ENCODE measurements at regions not wholly inside any gene's neighbourhood (a gene's known extent, or its start where the extent isn't known, plus 50 kb on each side); places are given as distances from the start of the nearest gene placed in this dataset.

DNA sequence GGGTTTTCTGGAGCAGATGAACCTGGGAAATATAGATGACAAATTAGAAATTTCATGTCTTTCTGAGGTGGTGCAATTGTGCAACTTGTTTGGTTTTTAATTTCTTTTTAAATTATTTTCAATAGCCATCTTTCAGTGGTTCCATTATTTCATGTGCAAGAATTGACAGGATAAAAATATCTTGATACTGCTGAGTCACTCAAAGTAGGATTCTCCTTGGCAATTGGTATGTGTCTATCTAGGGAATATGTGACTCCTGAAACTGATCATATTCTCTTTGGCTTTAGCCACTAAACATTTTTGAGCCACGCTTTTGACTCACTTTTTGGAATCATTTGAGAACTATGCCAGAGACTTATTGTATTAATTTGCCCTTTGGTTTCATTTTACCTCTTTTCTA lies 331.5 kb downstream of the KCNA4 start:
- ATAC-seq (ENCODE audit: low FRiP score), result no peak
- TF ChIP-seq, protein P1, sequence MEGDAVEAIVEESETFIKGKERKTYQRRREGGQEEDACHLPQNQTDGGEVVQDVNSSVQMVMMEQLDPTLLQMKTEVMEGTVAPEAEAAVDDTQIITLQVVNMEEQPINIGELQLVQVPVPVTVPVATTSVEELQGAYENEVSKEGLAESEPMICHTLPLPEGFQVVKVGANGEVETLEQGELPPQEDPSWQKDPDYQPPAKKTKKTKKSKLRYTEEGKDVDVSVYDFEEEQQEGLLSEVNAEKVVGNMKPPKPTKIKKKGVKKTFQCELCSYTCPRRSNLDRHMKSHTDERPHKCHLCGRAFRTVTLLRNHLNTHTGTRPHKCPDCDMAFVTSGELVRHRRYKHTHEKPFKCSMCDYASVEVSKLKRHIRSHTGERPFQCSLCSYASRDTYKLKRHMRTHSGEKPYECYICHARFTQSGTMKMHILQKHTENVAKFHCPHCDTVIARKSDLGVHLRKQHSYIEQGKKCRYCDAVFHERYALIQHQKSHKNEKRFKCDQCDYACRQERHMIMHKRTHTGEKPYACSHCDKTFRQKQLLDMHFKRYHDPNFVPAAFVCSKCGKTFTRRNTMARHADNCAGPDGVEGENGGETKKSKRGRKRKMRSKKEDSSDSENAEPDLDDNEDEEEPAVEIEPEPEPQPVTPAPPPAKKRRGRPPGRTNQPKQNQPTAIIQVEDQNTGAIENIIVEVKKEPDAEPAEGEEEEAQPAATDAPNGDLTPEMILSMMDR (IDR thresholded peaks at IDR 0.05), result no peak
- DNase-seq (ENCODE audit: low spot score), result no peak

DNA sequence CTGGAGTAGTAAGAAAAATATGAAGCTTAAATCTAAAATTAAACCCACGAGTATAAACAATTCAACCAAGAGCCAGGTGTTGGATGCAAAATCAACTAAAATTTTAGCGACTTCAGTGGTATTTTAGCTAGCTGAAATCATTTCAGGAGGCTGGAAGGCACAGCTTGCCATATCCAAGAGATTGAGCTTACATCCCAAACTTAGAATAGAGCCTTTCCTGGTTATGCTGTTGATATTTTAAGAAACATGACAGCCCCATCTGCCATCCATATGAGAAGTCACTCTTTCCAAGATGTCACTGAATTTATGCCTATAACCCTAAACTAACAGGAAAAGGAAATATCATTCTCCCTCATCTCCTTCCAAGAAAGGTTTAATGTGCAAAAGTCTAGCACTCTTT lies 334.0 kb downstream of the KCNA4 start:
- TF ChIP-seq, protein P1 (IDR thresholded peaks at IDR 0.05), result no peak
- no peak for DNase-seq (ENCODE audit: low spot score)
- no peak for ATAC-seq (ENCODE audit: low FRiP score)

DNA sequence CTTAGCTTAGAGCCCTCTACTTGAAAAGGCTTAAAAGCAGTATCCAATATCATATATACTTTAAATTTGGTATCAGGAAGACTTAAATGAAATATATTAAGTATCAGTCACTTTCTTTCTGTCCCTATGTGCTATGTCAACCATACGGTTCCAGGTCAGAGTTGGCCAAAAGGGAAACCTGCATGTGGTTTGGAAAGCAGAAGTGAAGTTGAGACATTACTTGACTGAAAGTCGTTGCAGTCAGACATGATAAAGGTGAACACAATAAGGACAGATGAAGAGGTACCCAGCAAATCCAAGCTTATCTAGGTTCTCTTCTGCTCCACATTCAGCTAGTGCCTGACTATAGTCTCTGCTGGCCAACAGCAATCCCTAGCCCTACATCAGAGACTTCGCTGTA lies 336.8 kb downstream of the KCNA4 start:
- no peak for DNase-seq (ENCODE audit: low spot score)
- no peak for ATAC-seq (ENCODE audit: low FRiP score)
- TF ChIP-seq, protein P1 (IDR thresholded peaks at IDR 0.05), result no peak

GRCh38 chr11:29676993-29677392 lies 339.8 kb downstream of the KCNA4 start:
- DNase-seq (ENCODE audit: low spot score) (no peak), ATAC-seq (ENCODE audit: low FRiP score) (no peak)
- TF ChIP-seq, protein P1 (IDR thresholded peaks at IDR 0.05), result no peak

GRCh38 chr11:29669310-29669709 lies 347.5 kb downstream of the KCNA4 start:
- DNase-seq (ENCODE audit: low spot score) (no peak), ATAC-seq (ENCODE audit: low FRiP score) (no peak)
- TF ChIP-seq, protein P1 (IDR thresholded peaks at IDR 0.05), result no peak

GRCh38 chr11:29657709-29658108 lies 359.1 kb downstream of the KCNA4 start:
- TF ChIP-seq, protein P1 (IDR thresholded peaks at IDR 0.05), result no peak
- no peak for ATAC-seq (ENCODE audit: low FRiP score)
- DNase-seq (ENCODE audit: low spot score), result no peak

DNA sequence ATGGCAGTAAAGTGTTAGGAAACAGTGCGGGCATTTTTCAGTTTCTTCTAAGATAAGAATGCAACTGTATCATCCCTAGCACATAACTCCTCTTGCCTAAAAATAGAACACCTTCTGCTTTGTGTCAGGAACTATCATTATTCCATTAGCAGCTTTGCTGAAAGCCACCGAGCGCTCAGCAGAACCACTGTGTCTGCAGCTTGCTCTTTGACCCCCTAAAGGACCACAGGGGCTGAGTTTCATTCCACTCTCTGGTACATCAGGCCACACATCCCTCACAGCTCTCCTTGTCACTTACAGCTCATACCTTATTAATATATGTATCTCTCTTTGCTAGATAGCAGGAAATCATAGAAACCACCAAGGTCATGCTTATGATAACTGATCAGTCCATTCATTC lies 360.2 kb downstream of the KCNA4 start:
- ATAC-seq (ENCODE audit: low FRiP score), result no peak
- DNase-seq (ENCODE audit: low spot score), result no peak
- TF ChIP-seq, protein P1 (IDR thresholded peaks at IDR 0.05), result no peak

Data from omental fat pad (tissue), 3 donors.